HG03432 (cell line): ENCODE measurements at regions not wholly inside any gene's neighbourhood (a gene's known extent, or its start where the extent isn't known, plus 50 kb on each side); places are given as distances from the start of the nearest gene placed in this dataset.
"Not testable (repeated sequence)": the region's sequence is repeated elsewhere in the genome, so short reads cannot be mapped to it uniquely, and the experiment has no call there.

Experiments
- ATAC-seq: cut with Tn5 transposase; IDR thresholded peaks from one replicate; pipeline ENCODE4 v1.9.1; 2021; ENCODE audit warnings: mild to moderate bottlenecking, moderate library complexity; ENCODE audit not compliant: unreplicated experiment

DNA sequence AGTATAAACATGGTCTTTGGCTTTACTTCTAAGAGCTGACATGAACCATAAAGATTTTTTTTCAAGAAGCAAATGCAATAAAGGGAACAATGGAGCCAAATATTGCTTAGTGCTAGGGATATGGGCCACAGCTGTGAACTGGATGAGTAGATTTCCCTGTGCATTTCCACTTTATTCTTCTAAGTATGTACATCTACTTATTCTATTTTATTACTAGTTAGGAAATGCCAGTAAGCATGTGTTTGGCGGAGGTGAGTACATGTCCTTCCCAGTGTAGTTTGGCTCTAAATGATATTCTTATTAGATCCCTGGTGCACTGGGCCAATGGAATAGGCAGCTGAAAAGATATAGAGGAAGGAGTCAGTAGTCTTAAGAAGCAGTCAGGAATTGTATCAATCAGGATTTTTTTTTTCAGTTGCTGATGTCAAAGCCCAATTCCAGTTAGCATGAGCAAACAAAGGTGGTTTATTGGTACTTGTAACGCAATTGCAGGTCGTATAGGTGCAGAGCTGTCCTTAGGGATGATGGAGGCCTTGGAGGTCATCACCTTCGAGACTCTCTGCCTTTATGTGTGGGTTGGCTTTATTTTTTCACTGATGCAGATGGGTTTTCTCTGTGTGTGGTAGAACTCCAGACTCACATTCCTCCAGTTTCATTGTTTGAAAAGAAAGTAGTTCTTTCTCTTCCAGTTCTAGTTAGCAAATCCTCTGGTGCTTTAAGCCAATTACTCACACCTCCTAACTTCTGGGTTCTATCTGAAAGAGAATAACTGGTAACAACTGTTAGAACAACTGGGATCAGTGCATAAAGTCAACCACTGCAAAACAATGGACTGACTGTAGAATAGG, 139.0 kb upstream of the LRIG3 start:
- ATAC-seq: no peak

DNA sequence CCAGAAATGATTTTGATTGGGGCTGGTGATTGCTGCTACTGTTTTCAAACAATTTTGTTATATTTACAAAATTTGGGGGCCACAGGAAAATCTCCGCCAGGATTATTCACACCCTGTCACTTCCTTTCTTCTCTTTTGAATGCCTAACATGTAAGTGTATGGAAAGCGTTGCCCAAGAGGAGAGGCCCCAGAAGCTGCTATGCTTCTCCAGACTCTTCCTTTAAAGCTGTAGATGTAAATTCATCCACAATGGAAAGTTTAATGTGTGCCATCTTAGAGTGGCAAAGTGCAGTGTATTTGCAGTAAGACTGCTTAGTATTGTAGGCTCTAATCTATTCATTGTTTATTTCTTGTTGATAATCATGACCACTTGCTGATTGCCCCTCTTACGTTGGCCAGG, 136.7 kb upstream of the LRIG3 start:
- ATAC-seq: no peak

DNA sequence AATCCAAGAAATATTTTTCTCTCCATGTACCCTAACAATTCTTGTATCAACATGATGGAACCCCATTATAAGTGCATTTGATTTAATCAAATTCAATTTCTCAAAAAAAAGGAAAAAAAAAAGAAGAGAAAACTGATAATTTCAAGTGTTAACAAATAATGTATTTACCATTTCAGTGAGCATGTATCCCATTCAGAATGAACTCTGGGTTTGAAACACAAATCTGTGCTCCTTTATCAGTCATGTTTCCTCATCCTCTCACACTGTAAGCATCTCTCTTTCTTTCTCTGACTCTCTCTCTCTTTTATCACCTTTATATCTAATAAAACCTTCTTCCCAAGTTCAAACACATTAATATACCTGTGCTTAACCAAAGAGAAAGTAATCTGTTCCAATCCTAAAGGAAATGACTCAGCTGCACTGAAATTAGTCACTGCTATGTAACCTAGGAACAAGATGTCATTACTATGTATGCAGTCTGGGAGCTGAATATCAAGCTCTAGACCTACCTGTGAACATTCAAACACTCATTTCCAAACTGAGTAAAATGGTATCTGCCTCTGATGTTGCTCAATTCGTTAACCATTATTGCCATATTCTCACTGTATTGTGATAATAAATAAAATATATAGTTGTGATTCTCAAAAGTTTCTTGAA, 135.0 kb upstream of the LRIG3 start:
- ATAC-seq: peak; percentile 86

DNA sequence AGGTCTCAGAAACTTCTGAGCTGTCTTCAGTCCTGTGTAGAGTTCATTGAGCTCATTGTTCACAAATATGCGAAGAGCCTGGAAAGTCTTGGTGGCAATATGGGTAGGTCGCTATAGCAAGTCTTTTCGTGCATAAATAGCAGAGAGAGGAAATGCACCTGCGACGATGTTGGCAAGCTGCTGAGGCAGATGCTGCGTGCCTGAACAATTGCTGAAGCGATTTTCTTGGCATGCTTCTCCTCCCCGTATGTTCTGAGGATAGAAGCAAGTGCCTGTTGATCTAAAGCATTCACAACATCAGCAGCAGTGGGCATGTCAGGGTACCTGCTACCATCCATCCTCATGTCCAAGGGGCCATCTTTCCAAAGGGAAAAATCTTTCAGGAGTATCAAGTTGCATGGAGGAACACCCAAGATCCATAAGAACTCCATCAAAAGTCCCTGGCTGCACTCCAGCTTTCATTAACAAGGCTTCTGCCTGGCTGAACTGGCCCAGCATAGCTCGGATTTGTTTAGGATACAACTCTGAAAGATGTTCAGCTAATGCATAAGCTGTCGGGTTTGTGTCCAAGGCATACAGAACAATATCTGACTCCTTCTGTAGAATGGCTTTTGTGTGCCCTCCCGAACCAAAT, 133.1 kb upstream of the LRIG3 start:
- not testable (repeated sequence) for ATAC-seq

DNA sequence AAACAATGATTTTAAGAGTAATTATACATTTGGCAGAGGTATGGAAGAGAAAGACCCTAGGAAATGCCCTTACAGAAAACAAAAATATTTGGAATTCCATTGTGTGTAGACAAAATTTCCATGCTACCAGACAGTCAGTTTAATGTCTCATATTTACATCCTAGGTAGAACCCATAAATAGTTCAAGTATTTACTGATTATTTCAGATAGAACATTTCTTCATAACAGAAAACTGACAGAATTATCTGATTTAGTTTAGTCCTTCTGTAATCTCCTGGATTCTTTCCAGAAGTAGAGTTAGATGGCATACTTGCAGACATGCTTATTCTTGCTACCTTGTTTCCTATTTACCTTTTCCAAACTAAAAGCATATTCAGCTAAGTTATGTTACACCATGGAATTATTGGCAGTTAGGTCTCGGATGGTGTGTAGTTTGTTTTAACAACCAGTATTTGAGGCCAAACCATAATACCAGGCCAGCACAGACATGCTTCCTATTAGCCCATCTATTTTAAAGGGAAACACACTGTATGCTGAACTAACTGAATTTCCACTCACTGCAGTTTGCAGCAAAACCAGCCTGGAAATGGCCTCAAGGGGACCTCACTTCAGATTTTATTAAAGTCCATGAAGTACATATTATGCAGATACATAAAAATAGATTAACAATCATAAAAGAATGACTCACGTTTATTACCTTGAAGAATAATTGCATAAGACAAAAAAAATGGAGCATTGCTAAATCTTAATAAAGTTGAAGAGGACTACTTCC, 126.6 kb upstream of the LRIG3 start:
- ATAC-seq: no peak

DNA sequence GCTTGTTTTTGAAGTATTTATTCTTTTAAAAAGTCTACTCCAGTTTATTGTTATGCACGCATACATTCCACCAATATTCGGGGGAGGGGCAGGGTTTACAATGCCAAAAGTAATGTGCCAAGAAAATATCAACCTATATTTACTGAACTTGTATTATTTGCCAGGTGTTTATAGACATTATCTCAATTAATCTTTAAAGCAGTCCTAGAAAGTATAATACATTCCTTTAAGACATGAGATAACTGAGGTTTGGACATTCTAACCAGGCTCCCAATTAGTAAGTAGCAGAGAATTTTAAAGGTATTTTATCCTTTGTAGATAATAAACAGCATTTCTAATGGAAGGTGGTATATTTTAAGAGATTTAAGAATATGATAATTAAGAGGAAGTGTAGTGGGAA, 124.5 kb upstream of the LRIG3 start:
- no peak for ATAC-seq

DNA sequence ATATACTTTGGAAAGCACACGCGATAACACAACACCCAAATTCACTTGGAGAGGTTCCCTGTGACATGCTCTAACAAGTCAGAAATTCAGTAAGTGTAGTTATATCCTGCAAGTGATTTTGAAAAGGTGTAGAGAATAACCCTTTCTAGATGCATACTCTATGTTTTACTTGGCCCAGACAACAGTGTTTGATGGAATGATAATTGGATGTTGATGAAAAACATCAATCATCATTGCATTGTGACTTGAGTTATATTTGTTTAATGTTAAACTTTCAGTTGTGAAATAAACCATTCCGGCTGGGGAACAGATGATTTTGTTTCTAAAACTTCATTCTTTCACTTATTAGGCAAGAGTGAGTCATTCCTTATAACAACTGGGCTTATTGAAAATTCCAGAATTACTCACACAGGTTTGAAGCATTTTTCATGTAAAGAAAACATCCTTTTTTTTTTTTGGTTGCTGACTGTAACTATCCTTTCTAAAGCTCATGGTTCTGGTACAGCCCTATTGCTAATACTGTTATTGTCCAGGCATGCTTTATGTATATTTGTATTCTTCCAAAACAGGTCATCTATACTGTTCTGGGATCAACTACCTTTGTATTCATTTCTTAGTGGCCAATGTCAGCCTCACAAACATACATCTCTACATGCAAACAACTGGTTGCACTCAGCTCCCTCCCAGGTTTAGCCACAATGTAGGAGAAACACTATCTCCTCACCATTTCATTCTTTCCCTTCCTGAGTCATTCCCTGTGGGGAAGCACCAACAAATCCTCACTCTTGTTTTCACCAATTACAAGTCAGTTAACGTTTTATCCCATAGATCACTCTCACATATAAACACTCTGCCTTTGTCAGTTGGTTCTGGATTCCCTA, 121.2 kb upstream of the LRIG3 start:
- no peak for ATAC-seq

DNA sequence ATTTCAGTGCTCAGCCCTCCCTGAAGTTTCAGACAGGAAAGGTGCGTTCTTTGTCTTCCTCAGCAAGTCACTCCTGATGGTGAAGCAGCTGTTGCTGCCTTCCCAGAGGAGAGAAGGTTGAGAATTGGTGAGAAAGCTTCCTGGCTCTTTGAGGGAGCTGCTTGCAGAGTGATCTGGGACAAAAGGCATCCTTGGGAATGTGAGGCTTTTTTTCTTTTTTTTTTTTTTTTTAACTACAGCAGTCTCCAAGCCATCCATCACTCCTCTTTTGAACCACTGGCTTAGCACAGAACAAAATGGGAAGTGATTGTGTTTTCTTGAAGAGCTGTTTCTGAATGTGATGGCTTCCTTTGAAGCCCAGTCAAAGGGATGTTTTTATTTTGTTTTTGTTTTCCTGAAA, 120.4 kb upstream of the LRIG3 start:
- no peak for ATAC-seq

DNA sequence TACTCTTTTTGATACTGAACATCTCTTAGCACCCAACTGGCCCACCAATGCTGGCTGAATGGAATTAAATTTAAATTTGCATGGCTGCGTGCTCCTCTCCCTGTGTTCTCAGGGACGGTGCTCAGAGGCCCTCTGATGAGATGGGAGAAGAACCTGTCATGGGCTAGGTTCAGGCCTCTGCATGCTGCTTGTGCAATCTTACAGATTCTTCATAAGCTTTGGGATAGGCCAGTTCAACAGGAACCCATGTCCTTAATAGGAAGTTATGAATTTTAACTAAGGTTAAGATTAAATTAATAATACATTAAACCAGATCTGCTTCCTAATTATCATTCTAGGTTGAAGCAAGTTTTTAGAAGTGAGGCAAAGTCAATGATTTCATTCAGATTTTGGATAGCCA, 119.7 kb upstream of the LRIG3 start:
- ATAC-seq: no peak

DNA sequence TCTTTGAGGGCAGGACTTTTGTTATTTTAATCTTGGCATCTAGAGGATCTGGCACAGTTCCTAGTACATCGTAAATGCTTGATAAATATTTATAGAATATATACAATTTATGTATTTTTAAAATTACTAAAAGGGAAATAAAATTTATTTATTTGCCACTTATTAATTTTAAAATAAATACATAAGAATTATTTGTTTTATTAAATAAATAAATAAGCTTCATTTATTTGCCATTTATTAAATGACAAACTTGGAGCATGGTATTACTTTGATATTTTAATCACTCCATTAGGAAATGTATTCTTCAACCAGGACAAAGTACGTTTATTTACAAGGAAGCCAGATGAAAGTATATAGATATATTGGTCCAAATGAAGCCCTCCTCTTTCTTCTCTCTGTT, 118.7 kb upstream of the LRIG3 start:
- ATAC-seq: no peak

DNA sequence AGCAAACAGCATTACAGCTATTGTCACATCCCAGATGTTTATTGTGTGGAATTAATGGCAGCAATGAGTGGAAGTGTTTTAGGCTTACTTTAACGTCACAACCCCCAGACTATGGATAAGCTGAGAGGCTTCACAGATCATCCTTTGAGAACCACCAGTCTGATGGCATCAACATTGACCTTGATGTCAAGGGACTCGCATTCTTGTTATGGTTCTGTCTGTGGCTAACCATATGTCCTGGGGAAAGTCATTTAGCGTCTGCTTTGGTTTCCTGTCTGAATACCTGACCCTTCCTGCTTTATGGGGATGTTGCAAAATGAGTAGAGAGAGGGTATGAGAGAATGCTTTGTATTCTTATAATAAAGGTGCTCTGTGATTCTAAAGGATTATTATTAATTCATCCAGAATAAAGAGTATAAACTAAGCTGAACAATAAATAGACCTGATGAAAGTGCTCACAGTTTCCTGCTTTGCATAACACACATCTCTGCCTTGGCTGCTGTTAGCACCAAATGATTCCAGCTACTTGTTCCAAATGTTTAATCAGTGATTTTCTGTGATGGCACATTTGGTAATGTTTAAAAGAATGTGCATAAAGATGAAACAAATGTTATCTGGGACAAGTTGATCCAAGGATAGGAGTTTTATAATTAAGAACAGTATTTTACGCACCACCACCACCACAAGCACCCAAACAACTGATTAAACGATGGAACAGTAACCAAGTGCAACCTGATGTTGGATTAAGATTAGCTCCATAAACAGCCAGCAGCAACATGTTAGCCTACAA, 116.9 kb upstream of the LRIG3 start:
- no peak for ATAC-seq

DNA sequence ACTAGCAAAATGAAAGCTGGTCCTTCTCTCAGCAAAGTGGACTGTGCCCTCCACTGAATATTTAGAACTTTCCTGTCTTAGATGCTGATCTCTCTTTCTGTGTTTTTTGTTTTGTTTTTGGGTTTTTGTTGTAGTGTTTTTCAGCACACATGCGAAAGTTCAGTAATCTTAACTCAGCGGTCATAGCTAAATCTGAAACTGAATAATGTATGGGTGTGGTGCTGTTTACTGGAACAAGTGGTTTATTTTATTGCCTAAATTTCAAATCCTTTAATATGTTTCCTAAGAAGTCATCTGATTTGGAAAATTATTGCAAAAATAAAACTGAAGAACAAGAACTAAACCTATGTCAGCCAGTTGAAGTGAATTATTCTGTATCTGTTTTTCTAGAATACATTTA, 116.0 kb upstream of the LRIG3 start:
- no peak for ATAC-seq

DNA sequence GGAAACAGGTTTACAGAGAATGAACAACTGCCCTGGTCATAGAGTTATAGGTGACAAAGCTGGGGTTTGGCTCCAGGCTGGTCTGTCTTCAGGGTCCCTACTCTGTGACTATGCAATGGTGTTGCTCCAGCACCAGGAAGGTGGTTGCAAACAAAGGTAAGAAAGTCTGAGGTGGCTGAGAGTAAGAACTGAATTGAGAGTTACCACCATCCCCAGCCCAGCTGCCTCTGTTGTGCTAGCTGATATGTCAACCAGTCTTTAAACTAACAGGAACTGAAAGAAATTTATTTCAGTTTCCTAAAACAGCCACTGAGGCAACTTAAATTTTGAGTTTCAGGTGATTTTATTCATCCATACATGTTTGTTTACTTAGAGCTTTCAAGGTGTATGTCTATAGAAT, 111.0 kb upstream of the LRIG3 start:
- ATAC-seq: no peak

DNA sequence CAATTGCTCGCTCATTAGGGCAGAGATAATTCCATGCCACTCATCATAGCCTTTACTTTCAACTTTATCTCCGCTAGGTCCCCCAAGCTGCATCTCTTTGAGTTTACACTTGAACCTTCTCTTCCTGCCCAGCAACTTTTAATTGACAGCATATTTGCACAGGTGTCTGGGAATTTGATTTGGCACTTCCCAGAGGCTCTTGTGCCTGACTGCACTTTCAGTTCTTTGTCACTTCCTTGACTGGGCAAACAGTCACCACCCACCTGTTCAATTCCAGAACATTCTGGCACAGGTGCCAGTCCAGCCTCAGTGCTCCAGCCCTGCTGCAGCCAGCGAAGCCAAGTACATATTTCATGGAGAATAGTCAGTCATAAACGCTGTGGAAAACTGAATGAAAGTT, 110.1 kb upstream of the LRIG3 start:
- no peak for ATAC-seq

DNA sequence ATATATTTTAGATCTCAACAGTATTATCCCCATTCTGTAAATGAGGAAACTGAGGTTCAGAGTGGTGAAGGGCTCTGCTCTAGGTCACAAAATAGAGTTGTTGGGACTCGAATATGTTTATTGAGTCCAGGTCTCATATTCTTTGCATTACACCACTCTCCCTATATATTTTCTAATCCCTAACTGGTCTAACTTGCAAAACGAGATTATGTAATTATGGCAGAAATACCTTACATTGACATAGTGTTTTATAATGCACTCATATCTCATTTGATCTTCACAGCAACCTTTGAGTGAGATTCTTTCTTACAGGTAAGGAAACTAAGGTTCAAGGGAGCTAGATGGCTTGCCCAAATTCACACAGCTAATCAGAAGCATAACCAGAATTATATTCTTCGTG, 106.9 kb upstream of the LRIG3 start:
- no peak for ATAC-seq

DNA sequence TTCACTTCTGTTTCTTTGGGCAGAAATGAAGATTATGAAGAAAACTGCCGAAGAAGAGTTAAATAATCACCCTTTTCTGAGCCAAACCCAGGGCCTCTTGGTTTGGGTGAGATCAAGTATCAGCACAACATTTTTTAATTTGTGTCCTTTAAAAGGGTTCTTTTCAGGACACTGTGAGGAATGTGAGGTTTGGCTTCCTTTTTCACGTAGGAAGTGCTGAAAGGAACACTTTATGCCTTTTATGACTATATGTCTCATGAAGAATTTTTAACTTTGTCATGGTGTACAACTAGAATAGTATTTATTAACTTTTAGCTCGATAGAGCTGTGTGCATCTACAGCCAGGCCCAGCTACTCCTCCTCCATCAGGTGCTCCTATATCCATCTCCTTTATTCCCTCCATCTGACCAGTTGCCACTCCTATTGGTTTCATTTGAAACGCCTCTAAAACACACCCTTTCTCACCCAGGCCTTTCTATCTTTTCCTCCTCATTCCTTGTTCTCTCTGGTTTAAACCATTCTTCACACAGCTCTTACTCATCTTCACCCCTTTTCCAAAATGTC, 103.6 kb upstream of the LRIG3 start:
- ATAC-seq: no peak

DNA sequence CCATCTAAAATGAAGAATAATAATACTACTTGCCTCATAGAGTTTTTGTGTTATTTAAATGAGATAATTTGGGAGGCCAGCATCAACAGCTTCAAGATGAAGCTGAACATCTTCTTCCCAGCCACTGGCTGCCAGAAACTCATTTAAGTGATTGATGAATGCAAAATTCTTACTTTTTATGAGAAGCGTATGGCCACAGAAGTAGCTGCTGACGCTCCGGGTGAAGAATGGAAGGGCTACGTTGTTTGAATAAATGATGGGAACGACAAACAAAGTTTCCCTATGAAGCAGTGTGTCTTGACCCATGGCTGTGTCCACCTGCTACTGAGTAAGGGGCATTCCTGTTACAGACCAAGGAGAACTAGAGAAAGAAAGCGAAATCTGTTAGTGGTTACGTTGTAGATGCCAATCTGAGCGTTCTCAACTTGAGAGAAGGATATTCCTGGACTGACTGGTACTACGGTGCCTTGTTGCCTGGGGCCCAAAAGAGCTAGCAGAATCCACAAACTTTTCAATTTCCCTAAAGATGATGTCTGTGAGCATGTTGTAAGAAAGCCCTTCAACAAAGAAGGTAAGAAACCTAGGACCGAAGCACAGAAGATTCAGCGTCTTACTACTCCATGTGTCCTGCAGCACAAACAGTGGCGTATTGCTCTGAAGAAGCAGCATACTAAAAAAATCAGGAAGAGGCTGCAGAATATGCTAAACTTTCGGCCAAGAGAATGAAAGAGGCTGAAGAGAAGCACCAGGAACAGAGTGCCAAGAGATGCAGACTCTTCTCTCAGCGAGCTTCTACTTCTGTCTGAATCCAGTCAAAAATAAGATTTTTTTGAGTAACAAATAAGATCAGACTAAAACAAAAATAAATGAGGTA, 100.0 kb upstream of the LRIG3 start:
- ATAC-seq: no peak

DNA sequence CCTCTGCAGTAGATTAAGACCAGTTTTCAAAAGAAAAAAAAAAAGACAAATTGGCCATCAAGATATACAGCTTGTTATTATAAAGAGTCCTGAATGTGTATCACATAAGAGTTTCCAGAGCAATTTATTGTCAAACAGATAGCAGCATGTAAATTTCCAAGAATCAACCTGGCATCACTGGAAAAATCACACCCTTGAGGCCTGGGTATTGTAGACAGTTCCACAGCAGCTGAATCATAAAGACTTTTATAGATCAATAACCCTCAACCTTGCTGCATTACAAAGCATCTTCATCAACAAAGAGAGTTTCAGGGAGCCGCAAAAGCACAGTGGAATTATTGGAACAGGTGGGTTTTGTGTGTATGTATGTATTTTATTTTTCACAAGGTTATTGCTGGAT, 94.6 kb upstream of the LRIG3 start:
- no peak for ATAC-seq
